DLD1 (cell line): ENCODE measurements at regions not wholly inside any gene's neighbourhood (a gene's known extent, or its start where the extent isn't known, plus 50 kb on each side); places are given as distances from the start of the nearest gene placed in this dataset.
"Not testable (repeated sequence)": the region's sequence is repeated elsewhere in the genome, so short reads cannot be mapped to it uniquely, and the experiment has no call there.

Source experiments
- in situ Hi-C: cut with HindIII; loops from 2 replicates; pipeline ENCODE4 v1.10.0; 2017; ENCODE audit warnings: low sequenced_read_pairs

DNA sequence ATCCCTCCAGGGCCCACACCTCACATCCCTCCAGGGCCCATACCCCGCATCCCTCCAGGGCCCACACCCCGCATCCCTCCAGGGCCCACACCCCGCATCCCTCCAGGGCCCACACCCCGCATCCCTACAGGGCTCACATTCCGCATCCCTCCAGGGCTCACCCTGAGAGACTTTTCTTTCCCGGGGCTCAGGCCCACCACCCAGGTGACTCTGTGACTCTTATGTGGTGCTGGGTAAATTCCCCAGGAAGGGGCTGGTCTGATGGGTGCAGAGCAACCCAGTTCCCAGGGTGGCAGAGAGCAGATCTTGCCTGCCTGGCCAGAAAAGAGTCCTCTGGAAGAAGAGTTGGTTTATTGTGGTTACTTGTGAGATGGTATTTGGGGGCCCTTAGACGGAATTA lies 290.7 kb downstream of the TCERG1L start:
- in situ Hi-C loops = no loop called here

GRCh38 chr10:131021246-131021895 lies 290.1 kb downstream of the TCERG1L start:
- in situ Hi-C loops = no loop called here

DNA sequence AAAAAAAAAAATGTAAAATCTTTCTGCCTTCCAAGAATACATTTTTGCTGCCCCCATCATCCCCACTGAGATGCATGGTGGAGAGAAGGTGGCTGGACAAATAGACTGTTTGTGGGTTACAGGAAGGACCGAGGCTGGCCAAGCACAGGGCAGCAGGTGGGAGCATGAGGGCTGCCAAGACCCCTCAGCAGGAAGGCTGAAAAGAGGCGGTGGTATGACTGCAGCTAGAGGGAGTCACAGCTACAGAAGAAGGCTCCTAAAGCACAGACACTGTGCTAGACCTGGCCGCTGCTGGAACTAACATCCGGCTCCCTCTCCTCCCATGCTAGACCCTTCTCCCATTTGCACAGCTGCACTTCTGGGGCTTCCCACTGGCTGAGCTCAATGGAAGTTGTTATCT lies 289.6 kb downstream of the TCERG1L start:
- in situ Hi-C loops = no loop called here

GRCh38 chr10:131022369-131022768 lies 289.2 kb downstream of the TCERG1L start:
- in situ Hi-C loops = no loop called here

GRCh38 chr10:131022981-131023380 lies 288.5 kb downstream of the TCERG1L start:
- in situ Hi-C loops = no loop called here

DNA sequence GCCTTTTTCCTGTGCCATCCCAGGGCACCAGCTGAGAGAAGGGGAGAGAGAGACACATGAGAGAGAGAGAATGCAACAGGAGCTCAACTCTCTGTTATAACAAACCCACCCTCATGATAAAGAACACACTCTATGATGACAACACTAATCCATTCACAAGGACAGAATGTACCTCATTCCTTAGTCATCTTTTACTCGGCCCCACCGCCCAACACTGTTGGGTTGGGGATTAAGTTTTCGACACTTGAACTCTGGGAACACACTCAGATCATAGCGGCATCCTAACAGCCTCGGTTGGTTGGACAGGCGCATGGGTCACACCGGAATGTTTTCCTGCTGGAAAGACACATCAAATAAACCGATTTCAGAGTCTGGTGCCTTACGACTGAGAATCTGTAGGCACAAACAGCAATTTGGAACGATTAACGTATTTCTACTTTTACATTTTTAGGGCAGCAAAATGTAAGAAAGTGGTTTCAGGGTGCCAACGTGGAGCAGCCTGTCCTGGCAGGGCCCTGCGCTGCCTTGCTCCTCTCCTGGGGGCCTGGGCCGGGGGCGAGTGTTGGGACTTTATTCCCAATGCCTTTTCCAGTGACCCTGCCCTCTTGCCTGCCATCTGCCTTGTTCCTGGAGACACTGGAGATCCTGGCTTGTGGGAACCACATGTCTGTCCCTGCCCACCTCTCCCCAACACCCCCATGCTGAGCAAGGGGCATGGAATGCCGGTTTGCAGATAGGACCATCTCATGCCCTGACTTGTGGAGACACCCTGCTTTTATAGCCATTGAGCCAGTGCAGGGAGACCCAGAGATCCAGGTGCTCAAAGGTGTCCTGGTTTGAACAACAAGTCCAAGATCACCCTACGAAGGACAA lies 287.0 kb downstream of the TCERG1L start:
- in situ Hi-C loops = no loop called here

- in situ Hi-C loops = no loop called here
Measured at GRCh38 chr10:131025333-131025732, 286.2 kb downstream of the TCERG1L start.

GRCh38 chr10:131027256-131027655 lies 284.3 kb downstream of the TCERG1L start:
- in situ Hi-C loops = no loop called here

GRCh38 chr10:131031346-131031745 lies 280.2 kb downstream of the TCERG1L start:
- in situ Hi-C loops = no loop called here

GRCh38 chr10:131032329-131033165 lies 279.0 kb downstream of the TCERG1L start:
- in situ Hi-C loops = no loop called here

DNA sequence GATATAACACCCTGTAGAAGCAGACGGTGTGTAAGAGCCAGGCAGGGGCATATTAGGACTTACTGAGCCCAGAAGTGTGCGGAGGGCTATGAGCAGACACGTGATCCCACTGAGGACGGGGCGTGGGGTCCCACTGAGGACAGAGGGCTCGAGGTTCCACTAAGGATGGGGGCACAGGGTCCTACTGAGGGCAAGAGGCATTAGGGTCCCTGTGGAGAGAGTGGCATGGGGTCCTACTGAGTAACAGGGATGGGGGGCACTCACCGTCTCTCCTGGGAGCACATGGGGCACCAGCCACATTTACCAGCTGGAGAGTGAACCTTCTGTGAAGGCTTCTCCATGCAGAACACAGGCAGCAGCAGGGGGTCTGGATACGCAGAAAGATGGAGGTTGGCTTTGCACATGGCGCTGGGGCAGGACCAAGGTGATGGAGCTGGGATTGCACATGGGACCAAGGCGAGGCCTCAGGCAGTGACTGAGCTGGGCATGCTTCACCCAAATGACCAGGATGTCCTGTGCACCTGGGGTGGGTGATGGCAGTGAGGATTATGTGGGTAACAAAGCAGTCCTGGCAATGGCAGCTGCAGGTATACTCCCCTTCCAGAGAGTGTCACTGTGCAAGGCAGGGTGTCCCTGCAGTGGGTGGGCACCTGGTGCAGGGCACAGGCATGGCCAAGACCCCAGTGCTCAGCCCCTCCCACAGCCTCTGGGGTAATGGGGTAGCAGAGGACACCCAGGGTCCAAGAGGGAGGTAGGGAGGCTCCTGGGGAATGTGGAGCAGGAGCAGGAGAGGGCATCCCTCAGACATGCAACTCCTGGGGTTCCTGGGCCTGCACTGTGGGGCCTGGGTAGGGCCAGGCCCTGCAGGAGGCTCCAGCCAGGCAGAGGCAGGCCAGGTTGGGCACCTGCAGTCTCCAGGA lies 278.1 kb downstream of the TCERG1L start:
- in situ Hi-C loops = no loop called here

DNA sequence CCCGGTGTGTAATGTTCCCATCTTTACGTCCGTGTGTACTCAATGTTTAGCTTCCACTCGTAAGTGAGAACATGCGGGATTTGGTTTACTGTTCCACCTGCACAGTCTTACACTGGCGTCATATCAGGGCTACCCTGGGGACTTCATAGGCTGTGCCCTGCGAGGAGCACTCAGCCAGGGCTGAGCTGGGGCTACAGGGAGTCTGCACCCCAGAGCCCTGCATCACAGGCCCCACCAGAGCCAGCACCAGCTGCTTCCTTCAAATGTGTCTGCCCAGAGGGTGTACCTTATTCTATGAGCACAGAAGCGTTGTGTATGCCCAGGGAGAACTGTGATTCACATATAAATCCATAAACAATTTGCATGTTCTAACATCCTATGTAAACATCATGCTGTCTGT lies 277.1 kb downstream of the TCERG1L start:
- in situ Hi-C loops = no loop called here

GRCh38 chr10:131035779-131036178 lies 275.7 kb downstream of the TCERG1L start:
- in situ Hi-C loops = no loop called here

- in situ Hi-C loops = no loop called here
Measured at GRCh38 chr10:131038056-131038455, 273.5 kb downstream of the TCERG1L start.

- in situ Hi-C loops = no loop called here
Measured at GRCh38 chr10:131041031-131041430, 270.5 kb downstream of the TCERG1L start.

DNA sequence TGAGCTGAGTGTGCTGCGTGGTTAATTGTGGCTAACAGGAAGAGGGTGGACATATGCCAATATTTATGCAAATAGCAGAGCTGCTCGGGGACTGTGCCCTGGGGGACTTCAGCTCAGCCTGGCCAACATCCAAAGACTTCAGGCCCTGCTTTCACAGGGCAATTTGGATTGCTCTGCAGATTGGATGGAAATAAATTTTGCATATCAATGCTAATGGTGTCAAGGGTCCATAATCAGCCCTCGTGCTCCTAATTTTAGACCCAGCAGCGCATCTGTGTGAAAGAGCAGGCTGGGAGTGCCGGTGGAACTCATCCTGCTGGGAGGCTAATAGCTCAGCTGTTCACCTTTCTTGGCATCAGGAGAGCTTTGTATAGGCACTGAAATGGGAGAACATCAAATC lies 270.1 kb downstream of the TCERG1L start:
- in situ Hi-C loops = no loop called here

DNA sequence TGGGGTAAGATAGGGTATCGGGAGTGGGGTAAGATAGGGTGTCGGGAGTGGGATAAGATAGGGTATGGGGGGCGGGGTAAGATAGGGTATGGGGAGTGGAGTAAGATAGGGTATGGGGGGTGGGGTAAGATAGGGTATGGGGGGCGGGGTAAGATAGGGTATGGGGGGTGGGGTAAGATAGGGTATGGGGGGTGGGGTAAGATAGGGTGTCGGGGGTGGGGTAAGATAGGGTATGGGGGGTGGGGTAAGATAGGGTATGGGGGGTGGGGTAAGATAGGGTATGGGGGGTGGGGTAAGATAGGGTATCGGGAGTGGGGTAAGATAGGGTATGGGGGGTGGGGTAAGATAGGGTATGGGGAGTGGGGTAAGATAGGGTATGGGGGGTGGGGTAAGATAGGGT lies 269.5 kb downstream of the TCERG1L start:
- in situ Hi-C loops = not testable (repeated sequence)
